Loucy (cell line): ENCODE measurements at regions not wholly inside any gene's neighbourhood (a gene's known extent, or its start where the extent isn't known, plus 50 kb on each side); places are given as distances from the start of the nearest gene placed in this dataset.

Source experiments
- CTCF ChIP-seq: fragments of 200-600 bp; sonication (generic); conservative IDR thresholded peaks from 2 replicates; pipeline ENCODE4 v1.5.1; 2014; ENCODE audit warnings: mild to moderate bottlenecking, antibody characterized with exemption, low read length
- EZH2phosphoT487 ChIP-seq: fragments of 200-600 bp; IDR thresholded peaks from 2 replicates; pipeline ENCODE4 v1.6.1; 2018; ENCODE audit warnings: antibody characterized with exemption, mild to moderate bottlenecking, moderate library complexity, borderline replicate concordance

- TF ChIP-seq CTCF, result no peak
- no peak for TF ChIP-seq EZH2phosphoT487
Measured at GRCh38 chr1:116318897-116319296, 54.1 kb upstream of the ATP1A1 start.
